ENCODE measurements at regions not wholly inside any gene's neighbourhood (a gene's known extent, or its start where the extent isn't known, plus 50 kb on each side); places are given as distances from the start of the nearest gene placed in this dataset.
"Not testable (repeated sequence)": the region's sequence is repeated elsewhere in the genome, so short reads cannot be mapped to it uniquely, and the experiment has no call there.

DNA sequence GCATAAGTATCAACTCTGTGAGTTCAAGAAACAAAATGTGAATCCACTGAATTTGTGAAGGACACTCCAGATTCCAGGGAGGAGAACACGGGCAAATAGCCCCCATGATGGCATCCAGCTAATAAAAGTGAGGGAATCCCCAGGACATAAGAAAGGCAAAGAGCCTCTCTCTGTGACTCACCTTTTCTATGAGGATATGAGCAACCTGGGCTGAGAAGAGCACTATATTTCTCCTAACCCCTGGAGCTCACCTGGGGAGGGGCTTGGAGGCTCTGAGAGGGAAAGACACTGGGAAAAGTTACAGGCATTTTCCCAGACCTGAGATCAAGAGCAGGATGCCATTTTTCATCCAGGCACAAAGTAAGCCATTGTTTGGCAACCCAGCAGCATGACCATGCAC lies 1298.8 kb downstream of the PLA2G4A start:
- DNase-seq, result no peak

DNA sequence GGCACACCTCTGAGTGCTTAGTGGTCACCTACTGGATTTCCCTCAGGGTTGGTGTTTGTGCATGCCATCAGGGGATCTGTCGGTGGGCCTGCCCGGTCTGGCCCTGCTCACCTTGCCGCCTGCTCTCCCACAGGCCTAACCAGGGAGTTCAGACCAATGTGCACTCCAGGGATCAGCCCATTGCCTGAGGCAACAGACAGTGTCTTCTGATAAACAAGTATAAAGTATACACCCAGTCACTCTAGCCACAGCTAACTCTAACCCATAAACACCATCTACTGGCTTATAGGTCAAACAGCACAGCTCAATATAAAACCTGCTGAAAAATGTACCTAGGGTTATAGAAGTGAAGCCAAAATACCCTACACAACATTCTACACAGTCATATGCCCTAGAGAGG lies 1300.0 kb downstream of the PLA2G4A start:
- DNase-seq, result no peak

DNA sequence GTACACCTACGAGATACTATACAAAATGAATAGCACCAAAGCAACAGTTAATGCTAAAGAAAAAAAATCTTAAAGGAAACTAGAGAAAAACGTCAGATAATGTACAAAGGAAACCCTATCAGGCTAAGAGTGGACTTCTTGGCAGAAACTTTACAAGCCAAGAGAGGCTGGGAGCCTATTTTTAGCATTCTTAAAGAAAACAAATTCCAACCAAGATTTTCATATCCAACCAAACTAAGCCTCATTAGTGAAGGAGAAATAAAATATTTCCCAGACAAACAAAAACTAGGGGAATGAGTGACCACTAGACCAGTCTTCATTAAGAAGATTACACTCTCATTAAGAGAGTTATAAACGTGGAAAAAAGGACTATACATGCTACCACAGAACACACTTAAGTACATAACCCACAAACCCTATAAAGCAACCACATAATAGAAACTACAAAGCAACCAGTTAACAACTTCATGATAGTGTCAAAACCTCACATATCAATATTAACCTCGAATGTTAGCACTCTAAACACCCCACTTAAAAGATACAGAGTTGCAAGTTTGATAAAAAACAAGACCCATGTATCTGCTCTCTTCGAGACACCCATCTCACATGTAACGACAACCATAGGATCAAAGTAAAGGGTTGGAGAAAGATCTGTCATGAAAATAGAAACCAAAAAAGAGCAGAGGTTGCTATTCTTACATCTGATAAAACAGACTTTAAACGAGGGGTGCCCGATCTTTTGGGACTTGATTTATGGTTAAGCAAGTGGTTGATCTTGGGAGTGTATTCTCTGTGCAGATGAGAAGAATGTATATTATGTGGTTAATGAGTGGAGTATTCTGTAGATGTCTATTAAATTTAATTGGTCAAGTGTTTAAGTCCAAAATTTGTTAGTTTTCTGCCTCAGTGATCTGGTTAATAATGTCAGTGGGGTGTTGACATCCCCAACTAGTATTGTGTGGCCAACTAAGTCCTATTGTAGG lies 1301.4 kb downstream of the PLA2G4A start:
- DNase-seq, result no peak

DNA sequence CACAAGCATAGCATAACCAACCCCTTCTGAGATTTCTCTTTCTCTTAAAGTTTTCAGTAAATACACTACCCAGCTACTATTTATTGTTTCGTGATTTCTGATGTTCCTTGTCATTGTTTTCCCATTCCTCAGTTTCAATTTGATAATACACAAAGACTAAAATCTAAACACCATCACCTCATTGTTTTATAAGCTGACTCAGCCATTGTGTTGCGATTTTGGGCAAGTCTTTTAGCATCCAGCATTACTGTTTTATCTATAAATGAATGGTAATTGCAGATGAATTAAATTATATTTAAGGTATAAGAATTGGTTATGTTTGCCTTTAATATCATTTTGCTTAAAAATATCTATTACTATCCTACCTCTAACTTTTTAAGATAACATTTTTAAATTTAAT lies 1308.5 kb downstream of the PLA2G4A start:
- DNase-seq, result no peak

DNA sequence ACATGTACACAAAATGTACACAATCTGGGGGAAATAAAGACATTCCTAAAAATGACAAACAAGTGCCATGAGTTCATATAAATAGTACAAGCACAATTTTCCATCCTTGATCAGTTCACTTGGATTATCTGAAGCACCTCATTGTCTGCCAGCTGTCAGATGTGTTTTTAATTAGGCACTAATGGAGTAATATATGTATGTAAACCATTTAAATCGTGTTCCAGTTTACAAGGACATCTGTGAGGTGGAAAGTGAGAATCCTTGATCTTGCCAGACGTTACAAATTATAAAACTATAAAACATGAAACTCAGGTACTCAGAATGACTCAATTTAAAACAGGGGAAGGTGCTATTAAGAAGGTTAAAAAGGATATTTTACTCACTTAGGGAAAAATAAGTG lies 1312.2 kb downstream of the PLA2G4A start:
- no peak for DNase-seq

DNA sequence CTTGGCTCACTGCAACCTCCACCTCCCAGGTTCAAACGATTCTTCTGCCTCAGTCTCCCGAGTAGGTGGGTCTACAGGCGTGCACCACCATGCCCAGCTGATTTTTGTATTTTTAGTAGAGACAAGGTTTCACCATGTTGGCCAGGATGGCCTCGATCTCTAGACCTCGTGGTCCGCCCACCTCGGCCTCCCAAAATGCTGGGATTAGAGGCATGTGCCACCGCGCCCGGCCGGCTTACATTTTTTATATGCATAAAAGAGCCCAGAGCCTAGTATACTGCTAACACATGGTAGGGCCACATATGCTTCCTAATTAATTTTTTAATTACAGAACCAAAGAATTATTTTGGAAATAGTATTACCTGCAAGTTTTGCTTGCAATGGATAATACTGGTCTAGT lies 1325.4 kb downstream of the PLA2G4A start:
- no peak for DNase-seq

DNA sequence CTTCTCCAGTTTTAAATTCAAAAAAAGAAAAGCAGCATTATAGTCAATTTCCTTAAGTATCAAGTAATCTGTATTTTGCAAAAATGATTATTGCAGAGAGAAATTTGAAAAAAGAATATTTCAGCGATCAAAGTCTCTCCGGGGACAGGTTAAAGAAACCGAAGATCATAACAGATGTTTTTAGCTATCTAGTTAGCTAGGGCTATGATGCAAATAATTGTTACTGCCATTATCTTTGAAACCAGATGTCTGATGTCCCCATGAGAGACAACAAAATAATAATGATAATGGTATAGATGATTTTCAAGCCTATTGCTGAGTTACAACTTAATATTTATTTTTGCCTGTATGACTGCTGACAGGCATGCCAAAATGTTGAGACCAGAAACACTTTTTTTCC lies 1326.0 kb downstream of the PLA2G4A start:
- no peak for DNase-seq

DNA sequence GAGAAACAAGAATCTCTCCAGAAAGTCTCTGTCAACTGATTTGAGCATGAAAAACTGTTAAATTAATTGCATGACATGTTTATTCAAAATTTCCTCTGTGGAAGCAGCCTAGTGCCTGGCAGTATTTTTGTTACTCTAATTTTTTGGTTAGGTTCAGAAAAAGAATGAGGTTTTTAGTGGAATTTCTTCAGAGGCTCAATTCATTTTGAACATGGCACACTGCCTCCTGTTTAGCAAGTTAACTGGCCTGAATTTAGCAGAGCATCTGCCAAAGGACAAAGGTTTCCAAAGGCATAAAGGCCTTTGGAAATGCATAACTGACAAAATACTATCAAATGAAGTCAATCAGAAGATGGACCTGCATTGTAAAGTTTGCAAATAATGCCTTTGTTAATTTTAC lies 1326.5 kb downstream of the PLA2G4A start:
- no peak for DNase-seq

DNA sequence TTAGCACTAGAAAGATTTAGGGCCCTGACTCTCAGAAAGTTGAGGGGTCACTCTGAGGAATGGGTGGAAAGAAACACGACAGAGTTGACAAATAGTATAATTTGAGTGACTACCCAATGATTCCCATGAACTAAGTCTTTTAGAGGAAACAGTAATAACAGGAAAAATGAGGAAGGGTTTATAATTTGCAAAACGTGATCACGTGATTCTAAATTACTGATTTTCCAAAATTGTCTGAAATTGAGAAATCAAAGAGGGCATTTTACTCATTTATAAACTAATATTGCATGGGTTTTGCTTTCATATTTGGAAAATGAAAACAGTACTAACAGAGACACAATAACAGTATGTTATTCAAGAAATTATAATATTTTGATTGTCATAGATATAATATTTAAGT lies 1335.7 kb downstream of the PLA2G4A start:
- DNase-seq, result no peak

DNA sequence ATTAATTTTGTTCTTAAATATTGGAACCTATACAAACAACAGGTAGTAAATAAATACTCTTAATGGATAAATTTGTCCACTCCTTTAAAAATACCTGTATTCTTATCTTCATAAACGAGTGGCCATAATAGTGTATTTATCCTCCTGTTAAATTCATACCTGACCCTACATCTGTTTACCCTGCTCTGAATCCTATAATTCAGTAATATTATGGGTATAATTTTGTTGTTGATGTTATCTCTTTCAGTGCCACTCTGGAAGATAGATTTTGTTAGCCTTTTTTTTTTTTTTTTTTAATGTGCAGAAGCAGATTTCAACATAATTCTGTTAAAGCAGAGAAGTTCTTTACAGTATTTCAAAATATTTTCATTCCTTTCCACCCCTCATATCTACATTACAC lies 1337.9 kb downstream of the PLA2G4A start:
- DNase-seq, result no peak

DNA sequence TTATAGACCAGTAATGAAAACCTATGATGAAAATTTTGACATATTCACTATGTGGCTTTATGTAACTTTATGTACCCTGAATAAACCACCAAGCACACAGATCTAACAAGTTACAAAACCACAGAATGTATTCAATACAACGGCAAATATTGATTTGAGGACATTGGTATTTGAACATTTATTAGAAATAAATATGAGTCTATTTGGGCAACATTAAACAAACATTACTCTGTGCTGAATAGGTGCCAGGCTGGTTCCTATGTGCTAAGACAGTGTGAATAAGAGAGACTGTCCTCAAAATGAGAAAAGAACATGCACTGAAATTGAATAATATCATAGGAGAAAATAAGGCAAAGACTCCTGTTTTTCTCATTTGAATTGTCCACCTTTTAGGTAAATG lies 1341.2 kb downstream of the PLA2G4A start:
- no peak for DNase-seq

DNA sequence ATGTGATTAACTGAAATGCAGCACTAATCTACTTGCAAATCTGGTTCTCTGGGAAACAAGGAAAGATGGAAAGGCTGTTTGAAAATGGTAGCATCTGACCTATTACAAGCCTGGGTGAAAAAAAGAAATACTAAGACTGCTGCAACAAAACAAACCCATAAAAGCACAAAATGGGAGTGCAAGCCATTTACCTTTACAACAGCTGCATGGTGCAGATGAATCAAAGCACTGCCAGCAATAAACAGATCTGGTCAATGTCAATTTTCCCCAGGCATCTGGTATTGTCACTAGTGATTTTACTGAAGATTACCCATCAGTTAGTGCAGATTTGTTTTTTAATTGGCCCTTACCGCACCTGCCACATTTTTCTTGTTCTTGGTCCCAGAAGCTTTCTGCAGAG lies 1341.7 kb downstream of the PLA2G4A start:
- DNase-seq, result no peak

DNA sequence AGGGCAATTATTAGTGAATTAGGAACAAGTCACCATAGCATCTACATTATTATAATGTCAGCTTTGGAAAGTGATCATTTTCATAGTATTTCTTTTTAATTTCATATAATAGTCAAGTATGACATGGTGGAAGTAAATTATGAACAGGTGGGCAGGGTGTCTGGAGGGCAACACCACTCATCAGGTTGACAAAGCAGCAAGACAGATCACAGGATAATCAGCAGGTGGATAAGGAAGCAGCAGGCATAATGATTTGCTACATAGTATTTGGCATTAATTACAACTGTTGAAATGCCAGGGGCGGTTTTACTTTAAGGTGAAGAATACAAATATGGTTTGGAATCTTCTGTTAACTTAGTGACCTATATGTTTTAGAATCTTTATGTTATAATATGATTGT lies 1342.2 kb downstream of the PLA2G4A start:
- no peak for DNase-seq

DNA sequence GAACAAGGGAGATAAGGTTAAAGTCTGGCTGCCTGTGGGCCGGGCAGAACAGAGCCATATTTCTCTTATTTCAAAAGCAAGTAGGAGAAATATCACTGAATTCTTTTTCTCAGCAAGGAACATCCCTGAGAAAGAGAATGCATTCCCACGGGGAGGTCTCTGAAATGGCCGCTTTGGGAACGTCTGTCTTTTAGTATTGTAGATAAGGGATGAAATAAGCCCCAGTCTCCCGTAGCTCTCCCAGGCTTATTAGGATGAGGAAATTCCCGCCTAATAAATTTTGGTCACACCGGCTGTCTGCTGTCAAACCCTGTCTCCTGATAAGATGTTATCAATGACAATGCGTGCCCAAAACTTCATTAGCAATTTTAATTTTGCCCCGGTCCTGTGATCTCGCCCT lies 1353.3 kb downstream of the PLA2G4A start:
- DNase-seq, result not testable (repeated sequence)

DNA sequence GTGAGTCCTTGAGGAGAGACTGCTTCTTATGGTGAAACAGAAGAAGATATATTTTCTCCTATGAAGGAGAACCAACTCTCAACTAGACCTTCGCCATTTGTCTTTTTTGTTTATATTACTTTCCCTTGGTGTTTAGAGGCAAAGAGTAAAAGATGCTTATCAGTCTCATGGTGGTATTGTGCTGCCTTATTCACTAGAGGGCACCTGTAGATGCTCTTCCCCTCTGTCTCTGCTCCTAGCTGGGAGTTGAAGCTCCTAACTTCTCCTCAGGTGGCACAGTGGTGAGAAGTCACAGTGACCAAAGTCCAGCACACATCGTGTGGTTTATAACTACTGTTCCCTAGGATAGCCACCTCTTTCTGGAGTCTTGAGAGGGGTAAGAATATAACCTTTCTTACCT lies 1359.6 kb downstream of the PLA2G4A start:
- no peak for DNase-seq

DNA sequence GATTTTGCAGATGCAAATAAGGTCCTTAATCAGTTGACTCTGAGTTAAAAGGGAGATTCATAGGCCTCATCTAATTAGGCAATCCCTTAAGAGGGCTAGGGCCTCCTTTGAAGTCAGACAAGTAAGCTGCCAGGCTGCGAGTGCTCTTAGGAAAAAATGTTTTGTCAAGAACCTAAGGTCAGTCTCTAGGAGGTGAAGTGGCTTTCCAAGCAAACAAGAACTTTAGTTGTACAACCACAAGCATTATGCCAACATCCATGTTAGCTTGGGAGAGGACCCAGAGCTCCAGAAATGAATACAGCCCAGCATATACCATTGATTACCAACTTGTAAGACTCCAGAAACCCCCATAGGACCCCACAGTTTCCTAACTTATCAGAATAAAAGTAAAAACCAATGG lies 1366.2 kb downstream of the PLA2G4A start:
- no peak for DNase-seq

DNA sequence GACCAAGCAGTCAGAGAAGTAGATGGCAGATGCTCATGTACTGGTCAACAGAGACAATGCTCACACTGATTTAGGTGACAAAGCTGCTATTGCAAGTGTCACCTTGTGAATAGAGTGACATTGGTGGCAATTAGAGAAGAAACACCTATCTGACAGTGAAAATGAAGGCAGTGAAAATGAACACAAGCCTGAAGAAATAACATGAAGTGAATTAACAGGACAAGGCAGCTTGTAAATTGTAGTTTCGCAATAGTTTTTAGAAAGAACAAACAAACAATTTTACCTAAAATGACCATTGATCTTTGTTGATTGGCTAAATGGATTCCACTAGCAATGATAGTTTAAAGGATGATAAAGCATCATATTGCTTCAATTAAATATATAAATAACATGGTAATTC lies 1389.5 kb downstream of the PLA2G4A start:
- no peak for DNase-seq

DNA sequence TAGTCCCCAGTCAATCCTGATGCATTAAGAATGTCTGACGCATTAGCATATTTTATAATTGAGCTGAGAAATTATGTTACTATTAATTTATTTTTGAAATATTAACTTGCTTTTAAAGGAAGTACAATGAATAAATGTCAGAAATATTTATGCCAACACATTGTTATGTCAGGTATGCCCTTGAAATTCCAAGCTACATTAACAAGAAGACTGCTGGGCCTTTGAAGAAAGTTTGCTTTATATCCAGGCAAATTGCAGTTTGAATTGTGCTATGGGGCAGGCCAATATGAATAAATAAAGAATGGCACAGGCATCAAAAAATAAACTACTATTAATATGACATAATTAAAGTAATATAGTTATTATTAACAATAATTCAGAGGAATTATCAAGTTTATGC lies 1391.3 kb downstream of the PLA2G4A start:
- no peak for DNase-seq

DNA sequence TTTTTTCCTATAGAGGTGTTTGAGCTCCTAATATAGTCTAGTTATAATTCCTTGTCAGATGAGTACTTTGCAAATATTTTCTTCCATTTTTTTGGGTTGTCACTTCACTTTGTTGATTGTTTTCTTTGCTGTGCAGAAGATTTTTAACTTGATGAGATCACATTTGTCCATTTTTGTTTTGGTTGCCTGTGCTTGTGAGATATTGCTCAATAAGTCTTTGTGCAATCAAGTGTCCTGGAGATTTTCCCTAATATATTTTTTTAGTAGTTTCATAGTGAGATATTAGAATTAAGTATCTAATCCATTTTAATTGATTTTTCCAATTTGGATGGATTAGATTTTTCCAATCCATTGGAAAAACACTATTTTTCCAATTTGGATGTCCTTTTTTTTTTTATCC lies 1395.5 kb downstream of the PLA2G4A start:
- DNase-seq, result no peak

DNA sequence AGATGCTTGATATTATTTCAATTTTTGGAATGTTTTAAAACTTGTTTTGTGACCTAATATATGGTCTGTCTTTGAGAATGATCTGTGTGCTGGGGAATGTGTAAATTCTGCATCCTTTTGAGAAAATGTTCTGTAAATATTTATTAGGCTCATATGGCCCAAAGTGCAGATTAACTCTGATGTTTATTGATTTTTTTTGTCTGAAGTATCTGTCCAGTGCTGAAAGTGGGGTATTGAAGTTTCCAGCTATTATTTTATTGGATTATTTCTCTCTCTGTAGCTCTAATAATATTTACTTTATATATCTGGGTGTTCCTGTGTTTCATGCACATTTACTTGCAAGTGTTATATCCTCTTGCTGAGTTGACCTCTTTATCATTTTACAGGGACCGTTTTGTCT lies 1397.2 kb downstream of the PLA2G4A start:
- DNase-seq, result no peak

DNA sequence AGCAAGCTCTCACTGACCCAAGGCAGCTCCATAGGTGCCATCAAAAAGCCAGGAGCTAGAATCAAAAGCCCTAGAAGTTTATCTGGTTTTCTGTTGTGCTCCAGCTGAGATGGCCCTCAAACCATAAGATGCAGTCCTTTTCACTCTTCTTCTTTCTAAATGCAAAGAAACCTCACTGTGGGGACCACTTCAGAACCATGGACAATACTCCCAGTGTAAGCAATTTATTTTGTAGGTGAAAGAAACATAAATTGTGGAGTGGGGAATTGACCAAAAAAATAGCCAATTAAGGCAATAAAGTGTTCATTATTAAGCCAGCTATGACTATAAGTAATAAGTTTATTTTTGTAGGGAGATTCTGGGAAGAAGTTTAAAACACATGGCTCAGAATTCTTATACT lies 1399.9 kb downstream of the PLA2G4A start:
- no peak for DNase-seq

DNA sequence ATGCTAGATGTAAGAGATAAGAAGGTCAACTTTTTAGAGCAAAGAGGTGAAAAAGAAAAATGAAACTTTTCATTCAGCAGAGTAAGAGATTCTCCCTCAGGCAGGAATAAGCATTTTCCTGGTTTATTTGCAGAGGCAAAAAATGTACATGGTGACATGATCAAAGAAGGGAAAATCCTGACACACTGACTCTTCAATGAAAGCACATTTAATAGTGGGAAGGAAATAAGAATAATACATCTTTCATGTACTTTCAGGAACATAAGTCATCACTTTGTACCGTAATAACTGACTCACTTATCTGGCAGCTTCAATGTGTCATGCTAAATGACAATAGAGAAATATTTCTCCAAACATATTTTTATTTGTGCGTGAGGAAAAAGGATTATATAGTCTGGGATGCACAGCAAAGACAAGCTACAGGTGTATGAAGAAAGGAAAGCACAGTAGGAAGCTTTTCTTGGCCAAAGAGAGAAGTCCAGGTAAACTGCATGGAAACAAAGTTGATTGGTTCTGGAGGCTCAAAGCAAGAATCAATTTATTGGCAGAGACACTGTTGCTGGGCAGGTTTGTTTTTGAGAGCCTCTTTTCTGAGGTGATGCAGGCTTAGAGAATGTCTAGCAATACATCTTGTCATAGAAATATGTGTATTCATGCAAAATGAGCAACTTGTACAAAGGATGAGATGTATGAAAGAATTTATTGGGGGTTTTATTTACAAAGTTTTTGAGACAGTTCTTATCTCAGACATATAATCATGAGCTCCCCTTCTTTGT lies 1409.0 kb downstream of the PLA2G4A start:
- no peak for DNase-seq

DNA sequence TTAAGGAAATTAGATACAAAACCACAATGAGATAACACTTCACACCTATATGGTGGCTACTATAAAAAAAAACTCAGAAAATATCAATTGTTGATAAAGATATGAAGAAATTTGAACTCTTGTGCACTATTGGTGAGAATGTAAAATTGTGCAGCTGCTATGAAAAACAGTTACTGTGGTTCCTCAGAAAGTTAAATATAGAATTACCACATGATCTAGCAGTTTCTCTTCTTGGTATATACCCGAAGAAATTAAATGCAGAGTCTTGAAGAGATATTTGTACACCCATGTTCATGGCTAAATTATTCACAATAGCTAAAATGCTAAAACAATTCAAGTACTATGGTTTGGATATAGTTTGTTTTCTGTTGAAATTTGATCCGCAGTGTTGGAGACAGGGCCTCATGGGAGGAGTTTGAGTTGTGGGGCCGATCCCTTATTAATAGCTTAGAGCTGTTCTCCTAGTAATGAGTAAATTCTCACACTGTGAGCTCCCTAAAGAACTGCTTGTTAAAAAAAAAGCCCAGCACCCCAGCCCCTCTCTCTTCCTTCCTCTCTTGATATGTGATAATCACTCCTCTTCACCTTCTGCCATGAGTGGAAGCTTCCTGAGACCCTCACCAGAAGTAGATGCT lies 1412.1 kb downstream of the PLA2G4A start:
- DNase-seq, result no peak

DNA sequence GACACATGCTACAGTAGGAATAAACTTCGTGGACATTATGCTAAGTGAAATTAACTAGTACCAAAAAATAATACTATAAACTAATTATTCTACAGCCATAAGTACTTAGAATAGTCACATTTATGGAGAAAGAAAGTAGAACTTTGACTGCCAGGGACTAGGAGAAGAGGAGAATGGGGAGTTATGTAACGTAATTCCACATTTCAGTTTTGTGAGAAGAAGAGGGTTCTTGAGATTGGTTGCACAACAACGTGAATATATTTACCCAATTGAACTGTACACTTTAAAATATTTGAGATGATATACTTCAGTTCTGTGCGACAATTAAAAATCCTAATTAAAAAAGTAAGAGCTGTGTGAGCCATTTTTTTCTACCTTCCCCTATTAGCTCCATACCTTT lies 1412.9 kb downstream of the PLA2G4A start:
- no peak for DNase-seq

Measured in hematopoietic multipotent progenitor cell treated with erythropoietin and hydrocortisone succinate and interleukin-3 and kit ligand, for 6 days (in vitro differentiated cells).